ENCODE measurements at regions not wholly inside any gene's neighbourhood (a gene's known extent, or its start where the extent isn't known, plus 50 kb on each side); places are given as distances from the start of the nearest gene placed in this dataset.
A peak's percentile ranks its signal among the peaks of the same experiment; 100 is the strongest.
"Not testable (repeated sequence)": the region's sequence is repeated elsewhere in the genome, so short reads cannot be mapped to it uniquely, and the experiment has no call there.

GRCh38 chr11:71721840-71722239, 111.2 kb upstream of the DEFB108B start:
- not testable (repeated sequence) for DNase-seq (ENCODE audit: low spot score)

- DNase-seq (ENCODE audit: low spot score) = not testable (repeated sequence)
Observed at GRCh38 chr11:71723991-71724390, 109.0 kb upstream of the DEFB108B start.

GRCh38 chr11:71730748-71731147, 102.3 kb upstream of the DEFB108B start:
- DNase-seq (ENCODE audit: low spot score) = not testable (repeated sequence)

GRCh38 chr11:71734368-71734767, 98.6 kb upstream of the DEFB108B start:
- not testable (repeated sequence) for DNase-seq (ENCODE audit: low spot score)

GRCh38 chr11:71738317-71738716, 94.7 kb upstream of the DEFB108B start:
- DNase-seq (ENCODE audit: low spot score) = not testable (repeated sequence)

- DNase-seq (ENCODE audit: low spot score) = not testable (repeated sequence)
Observed at GRCh38 chr11:71743385-71743784, 89.6 kb upstream of the DEFB108B start.

GRCh38 chr11:71745656-71746055, 87.3 kb upstream of the DEFB108B start:
- DNase-seq (ENCODE audit: low spot score) = peak; percentile 31

- not testable (repeated sequence) for DNase-seq (ENCODE audit: low spot score)
Observed at GRCh38 chr11:71746263-71746662, 86.7 kb upstream of the DEFB108B start.

- DNase-seq (ENCODE audit: low spot score) = not testable (repeated sequence)
Observed at GRCh38 chr11:71748965-71749620, 83.9 kb upstream of the DEFB108B start.

- not testable (repeated sequence) for DNase-seq (ENCODE audit: low spot score)
Observed at GRCh38 chr11:71750908-71751307, 82.1 kb upstream of the DEFB108B start.

GRCh38 chr11:71764695-71765491, 68.1 kb upstream of the DEFB108B start:
- not testable (repeated sequence) for DNase-seq (ENCODE audit: low spot score)

- not testable (repeated sequence) for DNase-seq (ENCODE audit: low spot score)
Observed at GRCh38 chr11:71767016-71767415, 66.0 kb upstream of the DEFB108B start.

GRCh38 chr11:71772193-71772592, 60.8 kb upstream of the DEFB108B start:
- not testable (repeated sequence) for DNase-seq (ENCODE audit: low spot score)

GRCh38 chr11:71774603-71775222, 58.3 kb upstream of the DEFB108B start:
- no peak for DNase-seq (ENCODE audit: low spot score)

- not testable (repeated sequence) for DNase-seq (ENCODE audit: low spot score)
Observed at GRCh38 chr11:71780116-71780515, 52.9 kb upstream of the DEFB108B start.

GRCh38 chr11:71780771-71781170, 52.2 kb upstream of the DEFB108B start:
- not testable (repeated sequence) for DNase-seq (ENCODE audit: low spot score)

GRCh38 chr11:71781491-71781890, 51.5 kb upstream of the DEFB108B start:
- not testable (repeated sequence) for DNase-seq (ENCODE audit: low spot score)

- peak; percentile 33 for DNase-seq (ENCODE audit: low spot score)
Observed at GRCh38 chr11:71782229-71782861, 50.7 kb upstream of the DEFB108B start.

- not testable (repeated sequence) for DNase-seq (ENCODE audit: low spot score)
Observed at GRCh38 chr11:71783191-71783590, 49.8 kb upstream of the DEFB108B start.

All from mucosa of gallbladder (tissue), 1 donor.